ENCODE measurements at regions not wholly inside any gene's neighbourhood (a gene's known extent, or its start where the extent isn't known, plus 50 kb on each side); places are given as distances from the start of the nearest gene placed in this dataset.

DNA sequence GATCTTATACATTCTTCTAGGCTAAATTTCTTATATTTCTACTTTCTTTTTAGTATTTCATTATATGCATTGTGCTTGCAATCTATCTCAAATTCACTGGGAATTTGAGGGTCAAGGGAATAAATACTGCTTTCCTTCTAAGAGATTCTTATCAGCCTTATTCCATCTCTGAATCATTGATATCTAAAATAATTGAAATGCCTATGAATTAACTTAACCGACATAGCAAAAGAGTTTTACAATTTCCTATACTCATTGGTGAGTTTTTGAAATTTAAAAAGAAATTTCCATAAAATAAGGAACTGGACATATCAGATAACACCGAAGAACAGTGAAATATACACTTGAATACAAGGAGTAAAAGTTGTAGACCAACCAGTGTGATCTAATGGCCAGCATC, 373.7 kb downstream of the NAF1 start:
- intact Hi-C loops (cut with micrococcal nuclease; ENCODE audit: unreplicated experiment), result no loop called here
- ChIA-PET CTCF (ENCODE audit: unreplicated experiment) (no interaction called here), POLR2A (no interaction called here)
- no TSS peak for BruUV-seq (replicated peaks)
- Histone ChIP-seq H3K27ac (ENCODE audit: low read depth, low read length, poor library complexity, severe bottlenecking) (no peak overlapping the region), H2AFZ (ENCODE audit: low read length) (no peak overlapping the region), H3K4me1 (ENCODE audit: insufficient read depth, low read length, poor library complexity, severe bottlenecking) (no peaks in the 10 kb centered on the region), H3K9me3 (ENCODE audit: low read length) (no peaks in the 10 kb centered on the region), H3K4me3 (ENCODE audit: low read depth, low read length, poor library complexity, severe bottlenecking) (no peak overlapping the region), H4K20me1 (ENCODE audit: insufficient read depth, low read length) (no peaks in the 10 kb centered on the region), H3K79me2 (ENCODE audit: insufficient read depth, low read depth, low read length) (no peaks in the 10 kb centered on the region), H3K4me2 (ENCODE audit: low read length) (no peak overlapping the region), H3K36me3 (ENCODE audit: insufficient read depth, low read length) (no peaks in the 10 kb centered on the region), H3K9me2 (ENCODE audit: insufficient read depth, low read length) (no peaks in the 10 kb centered on the region)
- no peak for DNase-seq (ENCODE audit: low spot score)
- TF ChIP-seq, protein P1, sequence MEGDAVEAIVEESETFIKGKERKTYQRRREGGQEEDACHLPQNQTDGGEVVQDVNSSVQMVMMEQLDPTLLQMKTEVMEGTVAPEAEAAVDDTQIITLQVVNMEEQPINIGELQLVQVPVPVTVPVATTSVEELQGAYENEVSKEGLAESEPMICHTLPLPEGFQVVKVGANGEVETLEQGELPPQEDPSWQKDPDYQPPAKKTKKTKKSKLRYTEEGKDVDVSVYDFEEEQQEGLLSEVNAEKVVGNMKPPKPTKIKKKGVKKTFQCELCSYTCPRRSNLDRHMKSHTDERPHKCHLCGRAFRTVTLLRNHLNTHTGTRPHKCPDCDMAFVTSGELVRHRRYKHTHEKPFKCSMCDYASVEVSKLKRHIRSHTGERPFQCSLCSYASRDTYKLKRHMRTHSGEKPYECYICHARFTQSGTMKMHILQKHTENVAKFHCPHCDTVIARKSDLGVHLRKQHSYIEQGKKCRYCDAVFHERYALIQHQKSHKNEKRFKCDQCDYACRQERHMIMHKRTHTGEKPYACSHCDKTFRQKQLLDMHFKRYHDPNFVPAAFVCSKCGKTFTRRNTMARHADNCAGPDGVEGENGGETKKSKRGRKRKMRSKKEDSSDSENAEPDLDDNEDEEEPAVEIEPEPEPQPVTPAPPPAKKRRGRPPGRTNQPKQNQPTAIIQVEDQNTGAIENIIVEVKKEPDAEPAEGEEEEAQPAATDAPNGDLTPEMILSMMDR (conservative IDR thresholded peaks at IDR 0.05; ENCODE audit: low read length), result no peak
- TF ChIP-seq EZH2phosphoT487 (IDR thresholded peaks at IDR 0.05; ENCODE audit: borderline replicate concordance, low read depth, low read length), result no peak

DNA sequence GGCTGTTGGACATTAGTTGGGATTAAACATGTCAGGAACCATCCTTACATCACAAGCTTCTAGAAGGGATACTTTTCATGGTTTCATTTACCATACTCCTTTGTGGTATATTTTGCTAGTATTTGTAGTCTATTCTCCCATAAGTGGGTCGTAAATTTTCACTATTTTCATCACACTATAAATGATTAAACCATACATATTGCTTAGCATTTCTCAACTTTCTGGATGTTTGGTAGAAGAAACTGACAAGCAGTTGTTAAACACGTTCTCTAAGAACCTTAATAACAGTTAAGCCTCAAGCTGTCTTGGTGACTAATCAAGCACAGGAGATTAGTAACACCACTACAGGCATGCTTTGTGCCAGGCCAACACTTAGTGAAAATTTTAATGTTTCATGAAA, 375.5 kb downstream of the NAF1 start:
- H3K36me3 ChIP-seq (ENCODE audit: insufficient read depth, low read length), result no peaks in the 10 kb centered on the region
- no peak for TF ChIP-seq EZH2phosphoT487 (IDR thresholded peaks at IDR 0.05; ENCODE audit: borderline replicate concordance, low read depth, low read length)
- TF ChIP-seq, protein P1 (conservative IDR thresholded peaks at IDR 0.05; ENCODE audit: low read length), result no peak
- ChIA-PET POLR2A (interaction anchor here (1.0 to 1.9 kb wide), 3 partner anchors 9 to 16 kb away, joined by 3 to 5 read pairs (median 4); no protein-coding TSS in a partner anchor), CTCF (ENCODE audit: unreplicated experiment) (no interaction called here)
- H4K20me1 ChIP-seq (ENCODE audit: insufficient read depth, low read length), result no peaks in the 10 kb centered on the region
- H2AFZ ChIP-seq (ENCODE audit: low read length), result no peak overlapping the region
- no peak for DNase-seq (ENCODE audit: low spot score)
- no peaks in the 10 kb centered on the region for H3K79me2 ChIP-seq (ENCODE audit: insufficient read depth, low read depth, low read length)
- H3K27ac ChIP-seq (ENCODE audit: low read depth, low read length, poor library complexity, severe bottlenecking), result no peak overlapping the region
- no peak overlapping the region for H3K4me2 ChIP-seq (ENCODE audit: low read length)
- no peak overlapping the region for H3K4me3 ChIP-seq (ENCODE audit: low read depth, low read length, poor library complexity, severe bottlenecking)
- H3K4me1 ChIP-seq (ENCODE audit: insufficient read depth, low read length, poor library complexity, severe bottlenecking), result no peaks in the 10 kb centered on the region
- no peaks in the 10 kb centered on the region for H3K9me3 ChIP-seq (ENCODE audit: low read length)
- BruUV-seq (replicated peaks), result no TSS peak
- H3K9me2 ChIP-seq (ENCODE audit: insufficient read depth, low read length), result no peaks in the 10 kb centered on the region
- intact Hi-C loops (cut with micrococcal nuclease; ENCODE audit: unreplicated experiment), result no loop called here

DNA sequence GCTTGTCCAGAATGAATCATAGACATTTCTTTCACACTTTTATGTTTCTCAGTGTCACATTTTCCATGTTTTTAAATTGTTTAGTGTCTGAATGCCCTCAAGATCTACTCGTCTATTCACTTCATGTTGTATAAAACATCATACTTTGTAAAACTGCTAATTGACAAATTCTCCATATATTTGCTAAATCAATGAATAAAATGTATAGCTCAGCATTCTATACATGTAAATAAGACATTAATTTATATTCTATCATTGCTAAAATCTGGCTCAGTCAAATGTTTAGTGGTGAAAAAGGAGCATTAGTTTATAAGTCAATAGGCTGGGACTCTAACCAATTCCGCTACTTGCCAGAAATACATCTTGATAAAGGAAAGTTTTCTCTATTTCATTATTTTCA, 379.6 kb downstream of the NAF1 start:
- BruUV-seq (replicated peaks), result no TSS peak
- no peak overlapping the region for H3K27ac ChIP-seq (ENCODE audit: low read depth, low read length, poor library complexity, severe bottlenecking)
- intact Hi-C loops (cut with micrococcal nuclease; ENCODE audit: unreplicated experiment), result no loop called here
- no peak for TF ChIP-seq EZH2phosphoT487 (IDR thresholded peaks at IDR 0.05; ENCODE audit: borderline replicate concordance, low read depth, low read length)
- H3K4me2 ChIP-seq (ENCODE audit: low read length), result no peak overlapping the region
- no peaks in the 10 kb centered on the region for H3K9me3 ChIP-seq (ENCODE audit: low read length)
- H4K20me1 ChIP-seq (ENCODE audit: insufficient read depth, low read length), result no peaks in the 10 kb centered on the region
- no peak overlapping the region for H3K4me3 ChIP-seq (ENCODE audit: low read depth, low read length, poor library complexity, severe bottlenecking)
- DNase-seq (ENCODE audit: low spot score), result no peak
- POLR2A ChIA-PET, result no interaction called here
- H3K36me3 ChIP-seq (ENCODE audit: insufficient read depth, low read length), result no peaks in the 10 kb centered on the region
- no peak overlapping the region for H2AFZ ChIP-seq (ENCODE audit: low read length)
- no peaks in the 10 kb centered on the region for H3K79me2 ChIP-seq (ENCODE audit: insufficient read depth, low read depth, low read length)
- H3K4me1 ChIP-seq (ENCODE audit: insufficient read depth, low read length, poor library complexity, severe bottlenecking), result no peaks in the 10 kb centered on the region
- H3K9me2 ChIP-seq (ENCODE audit: insufficient read depth, low read length), result no peaks in the 10 kb centered on the region
- CTCF ChIA-PET (ENCODE audit: unreplicated experiment), result no interaction called here
